SJSA1 (cell line): ENCODE measurements at regions not wholly inside any gene's neighbourhood (a gene's known extent, or its start where the extent isn't known, plus 50 kb on each side); places are given as distances from the start of the nearest gene placed in this dataset.
"Not testable (repeated sequence)": the region's sequence is repeated elsewhere in the genome, so short reads cannot be mapped to it uniquely, and the experiment has no call there.

Source experiments
- DNase-seq, 2 experiments: peaks; one replicate each; pipeline ENCODE4 v3.0.0-alpha.2; 2015 to 2020; ENCODE audit warnings: low spot score in 2 of 2, low read depth in 1 of 2
- H3K27ac ChIP-seq: fragments of 250-450 bp; sonication (Bioruptor Pico); 2 replicates; pipeline ENCODE4 v1.5.1; 2020; ENCODE audit warnings: mild to moderate bottlenecking, moderate library complexity
- H3K27me3 ChIP-seq: fragments of 250-450 bp; sonication (Bioruptor Pico); replicated peaks from 2 replicates; pipeline ENCODE4 v1.5.1; 2020; ENCODE audit warnings: mild to moderate bottlenecking, moderate library complexity
- H3K36me3 ChIP-seq: fragments of 250-450 bp; sonication (Bioruptor Pico); 2 replicates; pipeline ENCODE4 v1.5.1; 2020; ENCODE audit warnings: mild to moderate bottlenecking
- H3K4me1 ChIP-seq: fragments of 250-450 bp; sonication (Bioruptor Pico); replicated peaks from 2 replicates; pipeline ENCODE4 v1.6.1; 2021; ENCODE audit warnings: mild to moderate bottlenecking
- H3K4me3 ChIP-seq: fragments of 250-450 bp; sonication (Bioruptor Pico); 2 replicates; pipeline ENCODE4 v1.5.1; 2020; ENCODE audit warnings: mild to moderate bottlenecking
- H3K9me3 ChIP-seq: fragments of 250-450 bp; sonication (Bioruptor Pico); replicated peaks from 2 replicates; pipeline ENCODE4 v1.5.1; 2020; ENCODE audit warnings: mild to moderate bottlenecking

DNA sequence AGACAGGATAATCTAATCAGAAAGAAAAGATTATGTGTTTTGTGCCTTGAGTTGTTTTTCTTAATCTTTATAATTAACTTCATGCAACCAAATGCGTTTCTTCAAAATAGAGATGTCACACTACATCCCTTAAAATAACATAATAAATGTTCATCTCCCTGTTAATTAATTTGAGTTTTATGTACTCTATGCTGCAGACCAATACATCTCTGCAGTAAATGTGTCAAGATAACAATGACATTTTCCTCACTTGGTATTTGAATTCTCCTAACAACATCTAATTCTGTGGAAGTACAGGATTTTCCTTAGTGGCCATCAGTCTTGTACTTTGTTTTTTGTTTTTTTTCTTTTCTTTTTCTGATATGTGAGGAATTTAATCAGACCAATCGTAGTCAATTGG lies 279.2 kb upstream of the TYRP1 start:
- H3K4me1 ChIP-seq = no peaks in the 10 kb centered on the region
- no peak for DNase-seq

DNA sequence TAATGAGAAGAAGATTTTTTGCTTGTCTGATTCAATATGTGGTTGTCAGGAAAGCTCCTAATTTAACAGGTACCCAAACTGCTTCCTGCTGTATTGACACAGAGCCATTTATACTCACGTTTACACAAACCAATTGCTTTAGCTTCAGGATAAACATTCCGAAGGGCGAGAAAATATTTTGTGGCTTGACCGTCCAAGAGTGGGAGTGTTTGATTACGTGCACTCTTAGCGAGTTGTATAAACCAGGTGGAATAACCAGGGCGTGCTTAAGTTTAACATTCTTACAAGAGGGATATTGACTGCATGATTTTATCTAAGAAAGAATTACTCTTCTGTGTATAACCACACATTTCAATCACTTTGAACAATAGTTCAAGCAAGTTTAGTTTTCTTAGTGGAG lies 278.7 kb upstream of the TYRP1 start:
- no peaks in the 10 kb centered on the region for H3K27me3 ChIP-seq
- no peaks in the 10 kb centered on the region for H3K36me3 ChIP-seq
- no peak overlapping the region for H3K4me3 ChIP-seq
- no peak for DNase-seq
- no peak overlapping the region for H3K27ac ChIP-seq
- H3K4me1 ChIP-seq = no peaks in the 10 kb centered on the region
- no peaks in the 10 kb centered on the region for H3K9me3 ChIP-seq

More for the DNA sequence above, 279.2 kb upstream of the TYRP1 start:
- no peaks in the 10 kb centered on the region for H3K9me3 ChIP-seq
- no peak overlapping the region for H3K27ac ChIP-seq
- H3K36me3 ChIP-seq = no peaks in the 10 kb centered on the region
- H3K27me3 ChIP-seq = no peaks in the 10 kb centered on the region
- no peak overlapping the region for H3K4me3 ChIP-seq

DNA sequence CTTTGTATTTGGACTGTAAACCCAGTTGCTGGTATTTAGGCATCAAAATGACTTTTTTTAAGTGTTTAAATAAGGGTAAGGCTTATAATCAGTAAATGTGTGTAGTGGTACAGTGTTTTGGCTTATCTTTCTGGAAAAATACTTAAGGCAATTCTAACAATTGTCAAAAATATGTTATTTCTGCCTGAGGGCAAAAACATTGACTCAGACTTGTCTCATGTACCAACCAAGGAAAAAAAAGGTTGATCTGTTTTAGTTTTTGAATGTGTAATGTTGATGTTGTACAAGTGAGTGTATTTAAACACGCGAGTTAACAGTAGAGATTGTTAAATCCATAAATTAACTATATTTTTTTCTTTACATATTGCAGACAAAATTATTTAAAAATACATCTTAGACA lies 277.8 kb upstream of the TYRP1 start:
- no peaks in the 10 kb centered on the region for H3K36me3 ChIP-seq
- H3K27me3 ChIP-seq = no peaks in the 10 kb centered on the region
- no peak overlapping the region for H3K4me3 ChIP-seq
- H3K4me1 ChIP-seq = no peaks in the 10 kb centered on the region
- no peak overlapping the region for H3K27ac ChIP-seq
- no peak for DNase-seq
- H3K9me3 ChIP-seq = no peaks in the 10 kb centered on the region

DNA sequence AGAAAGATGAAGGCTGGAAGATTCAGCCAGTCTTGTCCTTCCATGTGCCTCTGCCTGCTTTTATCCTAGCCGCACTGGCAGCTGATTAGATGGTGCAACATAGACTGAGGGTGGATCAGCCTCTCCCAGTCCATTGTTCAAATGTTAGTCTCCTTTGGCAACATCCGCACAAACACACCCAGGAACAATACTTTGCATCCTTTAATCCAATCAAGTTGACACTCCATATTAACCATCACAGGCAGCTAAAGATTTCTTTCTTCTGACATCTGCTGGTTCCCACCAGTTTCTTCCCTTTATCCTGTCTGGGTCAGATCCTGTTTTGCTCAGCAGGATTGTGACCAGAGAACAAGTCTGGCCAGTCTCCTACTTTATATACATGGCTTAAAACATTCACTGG lies 276.5 kb upstream of the TYRP1 start:
- Histone ChIP-seq H3K4me1 (no peaks in the 10 kb centered on the region), H3K36me3 (no peaks in the 10 kb centered on the region), H3K9me3 (no peaks in the 10 kb centered on the region), H3K27me3 (no peaks in the 10 kb centered on the region), H3K27ac (no peak overlapping the region), H3K4me3 (no peak overlapping the region)
- DNase-seq = no peak

DNA sequence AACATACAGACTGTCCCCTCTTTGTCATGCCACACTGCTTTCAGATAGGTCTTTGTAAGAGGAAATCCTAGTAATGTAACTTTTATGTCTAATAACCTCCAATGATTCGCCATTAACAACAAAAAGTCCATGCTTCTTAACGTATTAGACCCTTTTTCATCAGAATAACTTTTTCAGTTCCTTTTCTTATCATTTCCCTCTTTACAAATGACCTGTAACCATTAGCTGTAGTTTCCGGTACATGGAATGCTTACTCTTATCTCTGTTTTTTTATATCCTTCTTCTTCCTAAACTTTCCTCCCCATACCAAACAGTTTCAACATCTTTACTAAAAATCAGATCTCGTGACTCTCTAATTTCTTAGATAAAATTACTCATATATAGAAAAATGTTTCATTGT lies 268.9 kb upstream of the TYRP1 start:
- Histone ChIP-seq H3K27me3 (no peaks in the 10 kb centered on the region), H3K9me3 (no peaks in the 10 kb centered on the region), H3K27ac (no peak overlapping the region), H3K4me1 (no peaks in the 10 kb centered on the region), H3K4me3 (no peak overlapping the region), H3K36me3 (no peaks in the 10 kb centered on the region)
- no peak for DNase-seq

GRCh38 chr9:12425878-12426864 lies 267.0 kb upstream of the TYRP1 start:
- no peaks in the 10 kb centered on the region for H3K27me3 ChIP-seq
- no peaks in the 10 kb centered on the region for H3K4me1 ChIP-seq
- H3K27ac ChIP-seq = no peak overlapping the region
- no peaks in the 10 kb centered on the region for H3K9me3 ChIP-seq
- no peak for DNase-seq
- no peaks in the 10 kb centered on the region for H3K36me3 ChIP-seq
- no peak overlapping the region for H3K4me3 ChIP-seq

- Histone ChIP-seq H3K27me3 (no peaks in the 10 kb centered on the region), H3K4me1 (no peaks in the 10 kb centered on the region), H3K27ac (no peak overlapping the region), H3K4me3 (no peak overlapping the region), H3K9me3 (no peaks in the 10 kb centered on the region), H3K36me3 (no peaks in the 10 kb centered on the region)
- DNase-seq = no peak
Observed at GRCh38 chr9:12439267-12439666, 253.9 kb upstream of the TYRP1 start.

DNA sequence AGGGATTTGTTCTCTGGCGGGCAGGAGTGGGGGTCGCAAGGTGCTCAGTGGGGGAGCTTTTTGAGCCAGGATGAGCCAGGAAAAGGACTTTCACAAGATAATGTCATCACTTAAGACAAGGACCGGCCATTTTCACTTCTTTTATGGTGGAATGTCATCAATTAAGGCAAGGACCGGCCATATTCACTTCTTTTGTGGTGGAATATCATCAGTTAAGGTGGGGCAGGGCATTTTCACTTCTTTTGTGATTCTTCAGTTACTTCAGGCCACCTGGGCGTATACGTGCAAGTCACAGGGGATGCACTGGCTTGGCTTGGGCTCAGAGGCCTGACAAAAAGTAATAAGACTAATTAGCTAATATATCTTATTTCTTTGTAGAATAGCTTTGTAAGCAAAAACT lies 252.1 kb upstream of the TYRP1 start:
- H3K27me3 ChIP-seq, H3K27ac ChIP-seq, H3K4me1 ChIP-seq, H3K9me3 ChIP-seq, DNase-seq, H3K4me3 ChIP-seq, H3K36me3 ChIP-seq: not testable (repeated sequence)

GRCh38 chr9:12441506-12441905 lies 251.7 kb upstream of the TYRP1 start:
- no peak overlapping the region for H3K27ac ChIP-seq
- no peak overlapping the region for H3K4me3 ChIP-seq
- H3K27me3 ChIP-seq = no peaks in the 10 kb centered on the region
- no peaks in the 10 kb centered on the region for H3K9me3 ChIP-seq
- no peaks in the 10 kb centered on the region for H3K4me1 ChIP-seq
- no peaks in the 10 kb centered on the region for H3K36me3 ChIP-seq
- DNase-seq = no peak

DNA sequence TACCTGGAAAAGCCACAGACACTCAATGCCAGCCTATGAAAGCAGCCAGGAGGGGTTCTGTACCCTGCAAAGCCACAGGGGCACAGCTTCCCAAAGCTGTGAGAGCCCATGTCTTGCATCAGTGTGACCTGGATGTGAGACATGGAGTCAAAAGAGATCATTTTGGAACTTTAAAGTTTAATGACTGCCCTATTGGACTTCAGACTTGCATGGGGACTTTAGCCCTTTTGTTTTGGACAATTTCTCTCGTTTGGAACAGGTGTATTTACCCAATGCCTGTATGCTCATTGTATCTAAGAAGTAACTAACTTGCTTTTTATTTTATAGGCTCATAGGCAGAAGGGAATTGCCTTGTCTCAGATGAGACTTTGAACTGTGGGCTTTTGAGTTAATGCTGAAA lies 244.9 kb upstream of the TYRP1 start:
- no peak overlapping the region for H3K4me3 ChIP-seq
- no peaks in the 10 kb centered on the region for H3K4me1 ChIP-seq
- H3K9me3 ChIP-seq = no peaks in the 10 kb centered on the region
- no peaks in the 10 kb centered on the region for H3K27me3 ChIP-seq
- no peak for DNase-seq
- no peak overlapping the region for H3K27ac ChIP-seq
- H3K36me3 ChIP-seq = no peaks in the 10 kb centered on the region

- H3K27me3 ChIP-seq = no peaks in the 10 kb centered on the region
- H3K9me3 ChIP-seq = no peaks in the 10 kb centered on the region
- DNase-seq = no peak
- H3K4me3 ChIP-seq = no peak overlapping the region
- no peaks in the 10 kb centered on the region for H3K36me3 ChIP-seq
- H3K4me1 ChIP-seq = no peaks in the 10 kb centered on the region
- no peak overlapping the region for H3K27ac ChIP-seq
Observed at GRCh38 chr9:12457237-12457636, 235.9 kb upstream of the TYRP1 start.

DNA sequence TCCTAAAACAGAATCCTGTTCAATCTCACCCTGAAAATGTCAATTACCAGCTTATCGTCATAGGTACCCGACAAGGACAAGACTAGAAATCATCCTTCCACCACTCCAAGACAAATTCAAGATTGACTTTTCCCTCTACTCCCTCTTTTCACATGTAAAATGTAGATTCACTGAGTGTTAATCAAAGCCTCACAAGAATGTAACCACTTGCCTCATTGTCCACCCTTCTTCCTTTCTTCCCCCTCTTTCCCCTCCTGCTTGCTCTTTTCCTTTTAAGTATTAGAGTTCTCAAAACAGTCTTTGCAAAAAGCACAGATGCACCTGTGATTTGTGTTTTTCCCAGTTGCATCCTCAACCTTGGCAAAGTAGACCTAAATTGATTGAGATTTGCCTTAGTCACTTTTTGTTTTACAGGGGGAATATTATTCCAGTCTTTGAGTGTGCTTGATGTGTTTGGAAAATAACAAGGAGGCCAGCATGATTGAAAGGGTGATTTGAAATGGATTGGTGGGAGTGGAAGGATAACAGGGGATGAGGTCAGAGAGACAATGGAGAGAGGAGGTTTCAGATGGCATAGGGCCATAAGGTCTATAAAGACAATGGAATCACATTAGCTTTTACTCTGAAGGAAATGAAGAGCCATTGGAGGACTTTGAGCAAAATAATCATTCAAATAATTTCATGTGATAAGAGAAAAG lies 231.3 kb upstream of the TYRP1 start:
- no peak for DNase-seq
- Histone ChIP-seq H3K4me1 (no peaks in the 10 kb centered on the region), H3K9me3 (no peaks in the 10 kb centered on the region), H3K4me3 (no peak overlapping the region), H3K27ac (no peak overlapping the region), H3K36me3 (no peaks in the 10 kb centered on the region), H3K27me3 (no peaks in the 10 kb centered on the region)

DNA sequence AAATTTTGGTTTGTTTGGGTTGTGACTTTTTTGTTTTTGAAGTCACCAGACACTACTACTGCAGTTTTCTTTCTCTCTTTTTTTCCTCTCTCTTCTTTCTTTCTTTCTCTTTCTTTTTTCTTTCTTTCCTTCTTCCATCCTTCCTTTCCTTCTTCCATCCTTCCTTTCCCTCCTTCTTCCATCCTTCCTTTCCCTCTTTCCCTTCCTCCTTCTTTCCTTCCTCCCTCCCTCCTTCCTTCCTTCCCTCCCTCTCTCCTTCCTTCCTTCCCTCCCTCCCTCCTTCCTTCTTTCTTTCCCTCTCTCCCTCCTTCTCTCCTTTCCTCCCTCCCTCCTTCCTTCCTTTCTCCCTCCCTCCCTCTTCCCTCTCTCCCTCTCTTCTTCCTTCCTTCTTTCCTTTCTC lies 230.3 kb upstream of the TYRP1 start:
- Histone ChIP-seq H3K27me3 (no peaks in the 10 kb centered on the region), H3K4me1 (no peaks in the 10 kb centered on the region), H3K36me3 (no peaks in the 10 kb centered on the region), H3K4me3 (no peak overlapping the region), H3K27ac (no peak overlapping the region), H3K9me3 (no peaks in the 10 kb centered on the region)
- no peak for DNase-seq

DNA sequence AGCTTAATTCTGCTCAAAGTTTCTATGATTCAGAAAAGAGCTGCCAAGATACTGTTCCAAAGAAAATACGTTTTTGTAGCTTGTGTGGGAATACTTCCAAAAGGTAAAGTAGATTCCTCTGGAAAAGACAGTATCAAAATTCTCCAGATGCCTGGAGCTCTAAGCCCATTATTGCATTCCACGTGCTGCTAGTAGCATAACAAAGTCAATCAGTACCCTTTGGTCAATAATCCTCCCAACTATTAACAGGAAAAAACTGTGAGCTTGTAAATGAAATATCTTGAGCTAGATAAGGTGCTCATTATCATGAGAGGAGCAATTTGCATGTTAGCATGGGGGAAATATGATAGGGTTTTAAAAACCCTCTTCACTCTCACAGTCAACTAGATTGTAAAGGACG lies 229.5 kb upstream of the TYRP1 start:
- H3K4me1 ChIP-seq = no peaks in the 10 kb centered on the region
- no peaks in the 10 kb centered on the region for H3K36me3 ChIP-seq
- no peaks in the 10 kb centered on the region for H3K27me3 ChIP-seq
- no peaks in the 10 kb centered on the region for H3K9me3 ChIP-seq
- H3K4me3 ChIP-seq = no peak overlapping the region
- no peak overlapping the region for H3K27ac ChIP-seq
- DNase-seq = no peak
